Adrenal gland (tissue), 9 donors: ENCODE measurements at regions not wholly inside any gene's neighbourhood (a gene's known extent, or its start where the extent isn't known, plus 50 kb on each side); places are given as distances from the start of the nearest gene placed in this dataset.

Source experiments
- DNase-seq, 7 donors: peaks; one replicate each; pipeline ENCODE4 v3.0.0-alpha.2; 2019 to 2020
- H3K27ac ChIP-seq, 5 donors: fragments of 200-600 bp; sonication (generic) in 4 of 5; 1 replicate in 3 of 5; 2 replicates in 2 of 5; pipeline versions ENCODE4 v1.5.1 to v1.8.0; 2016 to 2020; ENCODE audit warnings: mild to moderate bottlenecking in 1 of 5
- H3K27me3 ChIP-seq: fragments of 200-600 bp; 2 replicates; pipeline ENCODE4 v1.8.0; 2021
- H3K36me3 ChIP-seq, 2 donors: fragments of 200-600 bp; replicated peaks in 1 of 2; 1 replicate in 1 of 2; 2 replicates in 1 of 2; pipeline versions ENCODE4 v1.5.1 to v1.8.0; 2018 to 2022
- H3K4me1 ChIP-seq, 2 donors: fragments of 200-600 bp; replicated peaks in 1 of 2; 1 replicate in 1 of 2; 2 replicates in 1 of 2; pipeline versions ENCODE4 v1.5.1 to v1.8.0; 2018 to 2021
- H3K4me3 ChIP-seq, 4 donors: fragments of 200-600 bp; sonication (generic) in 3 of 4; one replicate each; pipeline ENCODE4 v1.5.1; 2016 to 2018
- H3K9me3 ChIP-seq, 3 donors: fragments of 200-600 bp; sonication (generic) in 1 of 3; replicated peaks in 1 of 3; 1 replicate in 2 of 3; 2 replicates in 1 of 3; pipeline versions ENCODE4 v1.5.1 to v1.8.0; 2016 to 2021
- CTCF ChIP-seq, 6 experiments: fragments of 450-650 bp in 4 of 6; fragments of 200-600 bp in 2 of 6; sonication (generic) in 1 of 6; IDR thresholded peaks; 1 replicate in 5 of 6; 2 replicates in 1 of 6; pipeline versions ENCODE4 v1.5.1 to v1.8.0; 2016 to 2021; ENCODE audit warnings: antibody characterized with exemption in 6 of 6, mild to moderate bottlenecking in 2 of 6, moderate library complexity in 1 of 6
- POLR2A ChIP-seq, 2 donors: fragments of 450-650 bp; IDR thresholded peaks; one replicate each; pipeline ENCODE4 v1.6.1; 2017; ENCODE audit warnings: antibody characterized with exemption in 2 of 2, mild to moderate bottlenecking in 2 of 2, moderate library complexity in 1 of 2
- WGBS, 4 donors: extraction: QIAGEN DNeasy Blood & Tissue Kit in 2 of 4; methylation state at CpG; one replicate each; pipeline versions ENCODE4 v1.1.5 to v1.1.7; 2013 to 2017; 5-methylcytosine and 5-hydroxymethylcytosine counted together
- intact Hi-C, 2 donors: fragments of 100-400 bp; cut with DNase I; formaldehyde crosslinking; loops; one replicate each; pipeline versions ENCODE4 v1.14.1 to v1.15.0; 2022 to 2023
- donor health status: healthy with polysubstance abuse.
- donor health status: Bipolar disorder and iron deficiency.
- donor health status: DM: yes; HTN: yes; CAD: no.
- donor health status: DM: no; HTN: no; CAD: no.
- donor health status: DM: no; HTN: no; CAD: no.

- TF ChIP-seq CTCF (IDR thresholded peaks at IDR 0.05): no peak
- TF ChIP-seq POLR2A (IDR thresholded peaks at IDR 0.05): no peak
- no peaks in the 10 kb centered on the region for H3K9me3 ChIP-seq
- no peaks in the 10 kb centered on the region for H3K27me3 ChIP-seq
Observed at GRCh38 chr16:48487287-48487686, 102.1 kb upstream of the SIAH1 start.

GRCh38 chr16:48481772-48482171 is 96.6 kb upstream of the SIAH1 start:
- no peak for DNase-seq
- Histone ChIP-seq H3K4me3 (no peak overlapping the region), H3K9me3 (no peaks in the 10 kb centered on the region), H3K27ac (no peak overlapping the region), H3K36me3 (no peaks in the 10 kb centered on the region), H3K4me1 (no peaks in the 10 kb centered on the region), H3K27me3 (no peaks in the 10 kb centered on the region)
- 46 to 67% (median 59%) methylated on average over 2 of the region's 2 CpGs for WGBS, 4 donors
- intact Hi-C loops: no loop called here
- TF ChIP-seq POLR2A (IDR thresholded peaks at IDR 0.05): no peak
- TF ChIP-seq CTCF (IDR thresholded peaks at IDR 0.05): no peak

More at GRCh38 chr16:48487287-48487686, 102.1 kb upstream of the SIAH1 start:
- Histone ChIP-seq H3K4me3 (no peak overlapping the region), H3K27ac (no peak overlapping the region), H3K36me3 (no peaks in the 10 kb centered on the region), H3K4me1 (no peaks in the 10 kb centered on the region)
- intact Hi-C loops: no loop called here
- 64 to 73% (median 68%) methylated on average over 2 of the region's 2 CpGs for WGBS, 4 donors
- DNase-seq: no peak

GRCh38 chr16:48481211-48481610 is 96.0 kb upstream of the SIAH1 start:
- intact Hi-C loops: no loop called here
- no peak overlapping the region for H3K4me3 ChIP-seq
- H3K4me1 ChIP-seq: no peaks in the 10 kb centered on the region
- TF ChIP-seq CTCF (IDR thresholded peaks at IDR 0.05): no peak
- no peak for TF ChIP-seq POLR2A (IDR thresholded peaks at IDR 0.05)
- H3K27me3 ChIP-seq: no peaks in the 10 kb centered on the region
- H3K27ac ChIP-seq: no peak overlapping the region
- WGBS, 4 donors: 84 to 92% (median 90%) methylated on average over 1 of the region's 1 CpG
- no peaks in the 10 kb centered on the region for H3K9me3 ChIP-seq
- H3K36me3 ChIP-seq: no peaks in the 10 kb centered on the region
- DNase-seq: no peak

- Histone ChIP-seq H3K36me3 (no peaks in the 10 kb centered on the region), H3K27ac (no peak overlapping the region), H3K9me3 (no peaks in the 10 kb centered on the region), H3K4me1 (no peaks in the 10 kb centered on the region), H3K27me3 (no peaks in the 10 kb centered on the region), H3K4me3 (no peak overlapping the region)
- no peak for DNase-seq
- 54 to 89% (median 75%) methylated on average over 2 of the region's 2 CpGs for whole genome bisulfite sequencing, 4 donors
- intact Hi-C loops: no loop called here
- TF ChIP-seq POLR2A (IDR thresholded peaks at IDR 0.05): no peak
- no peak for TF ChIP-seq CTCF (IDR thresholded peaks at IDR 0.05)
Observed at GRCh38 chr16:48479955-48480354, 94.7 kb upstream of the SIAH1 start.
